ENCODE measurements at regions not wholly inside any gene's neighbourhood (a gene's known extent, or its start where the extent isn't known, plus 50 kb on each side); places are given as distances from the start of the nearest gene placed in this dataset.
"Not testable (repeated sequence)": the region's sequence is repeated elsewhere in the genome, so short reads cannot be mapped to it uniquely, and the experiment has no call there.

DNA sequence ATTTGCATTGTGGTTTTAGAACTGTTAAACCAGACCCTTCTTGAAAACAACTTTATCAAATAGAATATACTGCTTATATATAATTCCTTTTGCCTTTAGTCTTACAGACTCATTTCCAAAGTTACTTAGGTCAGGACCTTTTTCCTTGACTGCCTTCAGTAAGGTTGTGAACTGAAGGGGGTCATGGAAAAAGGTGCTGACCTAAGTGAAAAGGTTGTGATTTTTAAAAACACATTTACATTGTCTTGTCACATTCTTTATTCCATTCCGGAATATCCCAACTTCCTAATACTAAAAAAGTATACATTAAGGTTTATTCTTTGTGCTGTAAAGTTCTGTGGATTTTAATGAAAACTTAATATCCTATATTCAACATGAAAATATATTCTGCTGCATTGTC is 581.4 kb downstream of the SOCS6 start:
- DNase-seq (no peak), ATAC-seq (no peak)
- Mint-ChIP-seq H3K4me1 (ENCODE audit: low read depth) (no peaks in the 10 kb centered on the region), H3K27ac (no peak overlapping the region), H3K27me3 (ENCODE audit: low read depth) (no peaks in the 10 kb centered on the region), H3K4me3 (no peak overlapping the region), H3K36me3 (ENCODE audit: low read depth) (no peaks in the 10 kb centered on the region), H3K9me3 (ENCODE audit: insufficient read depth) (peaks cover 7% of the 10 kb centered on the region)
- CTCF ChIA-PET: no interaction called here
- POLR2A ChIA-PET: no interaction called here

DNA sequence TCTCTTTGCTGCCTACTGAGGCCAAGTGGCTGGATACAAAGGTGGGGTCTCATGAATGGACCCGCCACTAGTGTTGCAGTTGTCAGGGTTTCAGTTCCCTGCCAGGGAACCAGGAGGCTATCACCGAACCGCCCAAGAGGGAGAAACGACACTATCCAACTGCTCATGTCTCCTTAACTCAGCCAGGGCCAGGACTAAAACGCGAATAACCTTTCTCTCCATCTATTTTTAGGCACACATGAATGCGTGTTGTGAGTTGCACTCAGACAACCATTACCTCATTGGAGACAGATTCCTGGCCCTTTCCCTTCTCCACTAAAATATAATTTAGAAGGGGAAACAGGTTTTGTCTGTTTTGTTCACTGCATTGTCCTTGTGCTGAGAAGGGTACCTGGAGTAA is 559.5 kb downstream of the SOCS6 start:
- Mint-ChIP-seq H3K36me3 (ENCODE audit: low read depth) (no peaks in the 10 kb centered on the region), H3K4me3 (no peak overlapping the region), H3K4me1 (ENCODE audit: low read depth) (no peaks in the 10 kb centered on the region), H3K27ac (no peak overlapping the region), H3K27me3 (ENCODE audit: low read depth) (no peaks in the 10 kb centered on the region), H3K9me3 (ENCODE audit: insufficient read depth) (no peaks in the 10 kb centered on the region)
- ChIA-PET POLR2A (no interaction called here), CTCF (no interaction called here)
- ATAC-seq (no peak), DNase-seq (no peak)

GRCh38 chr18:70840649-70841048 is 551.8 kb downstream of the SOCS6 start:
- DNase-seq (no peak), ATAC-seq (no peak)
- Mint-ChIP-seq H3K4me3 (no peak overlapping the region), H3K27ac (no peak overlapping the region), H3K9me3 (ENCODE audit: insufficient read depth) (peaks cover 6% of the 10 kb centered on the region), H3K4me1 (ENCODE audit: low read depth) (no peaks in the 10 kb centered on the region), H3K27me3 (ENCODE audit: low read depth) (no peaks in the 10 kb centered on the region), H3K36me3 (ENCODE audit: low read depth) (no peaks in the 10 kb centered on the region)
- CTCF ChIA-PET: no interaction called here
- POLR2A ChIA-PET: no interaction called here

DNA sequence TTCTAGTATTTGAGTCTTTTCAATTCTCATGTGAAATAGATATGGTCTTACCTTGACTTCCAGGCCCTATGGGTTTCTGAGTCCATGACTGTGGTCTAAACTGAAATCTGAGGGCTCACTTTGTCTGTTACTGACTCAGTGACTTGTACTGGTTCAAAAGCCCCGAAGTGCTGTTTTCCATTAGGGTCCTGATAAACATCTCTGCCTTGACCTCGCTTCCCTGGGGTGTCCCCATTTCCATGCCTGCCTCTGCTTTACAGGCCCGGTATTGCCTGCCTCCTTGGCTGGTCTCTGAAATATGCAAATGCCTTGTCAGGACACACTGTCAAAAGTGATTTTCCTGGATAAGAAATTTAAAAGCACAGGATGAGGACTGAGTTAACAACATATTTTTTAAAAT is 538.8 kb downstream of the SOCS6 start:
- no peaks in the 10 kb centered on the region for H3K36me3 Mint-ChIP-seq (ENCODE audit: low read depth)
- DNase-seq (no peak), ATAC-seq (no peak)
- ChIA-PET CTCF (no interaction called here), POLR2A (no interaction called here)
- H3K4me1 Mint-ChIP-seq (ENCODE audit: low read depth): no peaks in the 10 kb centered on the region
- H3K9me3 Mint-ChIP-seq (ENCODE audit: insufficient read depth): no peaks in the 10 kb centered on the region
- H3K4me3 Mint-ChIP-seq: no peak overlapping the region
- no peaks in the 10 kb centered on the region for H3K27me3 Mint-ChIP-seq (ENCODE audit: low read depth)
- H3K27ac Mint-ChIP-seq: no peak overlapping the region

DNA sequence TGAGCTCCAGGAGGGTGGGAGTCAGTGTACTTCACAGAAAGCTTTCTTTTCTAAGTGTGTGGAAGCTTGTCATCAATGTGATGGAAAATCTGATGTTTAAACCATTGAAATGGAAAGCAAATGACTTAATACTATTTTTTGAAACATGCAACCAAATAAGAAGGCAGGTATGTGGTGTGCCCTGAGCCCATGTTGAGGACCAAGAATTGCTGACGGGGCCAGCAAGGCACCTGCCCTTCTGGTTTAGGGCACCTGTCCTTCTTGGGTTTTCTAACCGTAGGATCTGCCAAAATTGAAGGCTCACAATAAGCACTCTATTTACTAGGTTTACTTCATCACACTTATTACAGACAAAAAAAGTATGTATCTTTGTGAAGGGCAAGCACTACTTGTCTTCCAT is 537.7 kb downstream of the SOCS6 start:
- POLR2A ChIA-PET: no interaction called here
- CTCF ChIA-PET: no interaction called here
- no peaks in the 10 kb centered on the region for H3K4me1 Mint-ChIP-seq (ENCODE audit: low read depth)

GRCh38 chr18:70822691-70823090 is 533.8 kb downstream of the SOCS6 start:
- peaks cover 3% of the 10 kb centered on the region for H3K9me3 Mint-ChIP-seq (ENCODE audit: insufficient read depth)
- ChIA-PET CTCF (no interaction called here), POLR2A (no interaction called here)
- H3K4me3 Mint-ChIP-seq: no peak overlapping the region
- ATAC-seq: no peak
- DNase-seq: no peak
- no peaks in the 10 kb centered on the region for H3K27me3 Mint-ChIP-seq (ENCODE audit: low read depth)
- no peaks in the 10 kb centered on the region for H3K36me3 Mint-ChIP-seq (ENCODE audit: low read depth)
- no peak overlapping the region for H3K27ac Mint-ChIP-seq
- no peaks in the 10 kb centered on the region for H3K4me1 Mint-ChIP-seq (ENCODE audit: low read depth)

More for the DNA sequence above, 537.7 kb downstream of the SOCS6 start:
- Mint-ChIP-seq H3K27ac (no peak overlapping the region), H3K36me3 (ENCODE audit: low read depth) (no peaks in the 10 kb centered on the region), H3K27me3 (ENCODE audit: low read depth) (no peaks in the 10 kb centered on the region), H3K9me3 (ENCODE audit: insufficient read depth) (no peaks in the 10 kb centered on the region), H3K4me3 (no peak overlapping the region)
- DNase-seq (no peak), ATAC-seq (no peak)

GRCh38 chr18:70822117-70822516 is 533.3 kb downstream of the SOCS6 start:
- Mint-ChIP-seq H3K4me1 (ENCODE audit: low read depth) (no peaks in the 10 kb centered on the region), H3K36me3 (ENCODE audit: low read depth) (no peaks in the 10 kb centered on the region), H3K27me3 (ENCODE audit: low read depth) (no peaks in the 10 kb centered on the region), H3K4me3 (no peak overlapping the region), H3K9me3 (ENCODE audit: insufficient read depth) (peaks cover 3% of the 10 kb centered on the region), H3K27ac (no peak overlapping the region)
- ATAC-seq (no peak), DNase-seq (no peak)
- ChIA-PET CTCF (no interaction called here), POLR2A (no interaction called here)

- Mint-ChIP-seq H3K36me3 (ENCODE audit: low read depth) (no peaks in the 10 kb centered on the region), H3K4me1 (ENCODE audit: low read depth) (no peaks in the 10 kb centered on the region), H3K4me3 (no peak overlapping the region), H3K9me3 (ENCODE audit: insufficient read depth) (peaks cover 4% of the 10 kb centered on the region), H3K27ac (no peak overlapping the region), H3K27me3 (ENCODE audit: low read depth) (no peaks in the 10 kb centered on the region)
- ATAC-seq (no peak), DNase-seq (no peak)
- CTCF ChIA-PET: no interaction called here
- POLR2A ChIA-PET: no interaction called here
Observed at GRCh38 chr18:70808481-70809056, 519.7 kb downstream of the SOCS6 start.

DNA sequence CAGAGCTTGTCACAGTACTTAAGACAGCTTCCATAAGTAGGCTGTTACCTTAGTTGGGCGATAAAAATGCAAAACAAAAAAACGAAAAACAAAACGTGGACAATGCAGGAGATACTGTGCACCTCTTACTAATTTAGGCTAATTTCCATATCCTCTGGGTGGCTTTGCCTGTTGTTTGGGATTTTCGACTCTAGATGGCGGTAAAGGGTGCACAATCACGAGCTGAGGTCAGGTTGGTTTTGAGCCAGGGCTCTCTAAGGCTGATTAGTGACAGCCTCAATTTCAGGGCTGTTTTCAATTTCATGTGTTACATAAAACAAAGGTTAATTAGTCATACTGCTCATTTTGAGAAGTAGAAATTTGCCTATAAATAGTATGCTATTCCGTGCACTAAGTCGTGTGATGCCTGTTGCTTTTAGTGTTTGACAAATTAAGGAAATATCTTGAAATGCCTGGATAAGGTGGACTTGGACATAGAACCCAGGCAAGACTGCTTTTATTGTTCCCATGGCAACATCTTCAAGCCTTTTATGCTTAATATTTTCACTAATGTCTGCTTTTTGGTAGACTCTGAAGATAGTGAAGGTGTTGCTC is 493.1 kb downstream of the SOCS6 start:
- CTCF ChIA-PET: interaction anchor here (0.5 to 1.7 kb wide), 11 partner anchors 9 to 291 kb away, joined by 3 to 17 read pairs (median 3); no protein-coding TSS in a partner anchor
- Mint-ChIP-seq H3K9me3 (ENCODE audit: insufficient read depth) (no peaks in the 10 kb centered on the region), H3K4me1 (ENCODE audit: low read depth) (no peaks in the 10 kb centered on the region), H3K36me3 (ENCODE audit: low read depth) (no peaks in the 10 kb centered on the region), H3K27ac (no peak overlapping the region), H3K4me3 (no peak overlapping the region), H3K27me3 (ENCODE audit: low read depth) (no peaks in the 10 kb centered on the region)
- POLR2A ChIA-PET: no interaction called here
- DNase-seq (peak; percentile 66), ATAC-seq (peak; percentile 79)

GRCh38 chr18:70766254-70766653 is 477.4 kb downstream of the SOCS6 start:
- POLR2A ChIA-PET; H3K36me3 Mint-ChIP-seq (ENCODE audit: low read depth); H3K27ac Mint-ChIP-seq; ATAC-seq; H3K4me1 Mint-ChIP-seq (ENCODE audit: low read depth); H3K4me3 Mint-ChIP-seq; CTCF ChIA-PET; H3K27me3 Mint-ChIP-seq (ENCODE audit: low read depth); H3K9me3 Mint-ChIP-seq (ENCODE audit: insufficient read depth); DNase-seq: not testable (repeated sequence)

- no peak overlapping the region for H3K4me3 Mint-ChIP-seq
- no peaks in the 10 kb centered on the region for H3K4me1 Mint-ChIP-seq (ENCODE audit: low read depth)
- ATAC-seq (no peak), DNase-seq (no peak)
- H3K27ac Mint-ChIP-seq: no peak overlapping the region
- no peaks in the 10 kb centered on the region for H3K27me3 Mint-ChIP-seq (ENCODE audit: low read depth)
- H3K9me3 Mint-ChIP-seq (ENCODE audit: insufficient read depth): no peaks in the 10 kb centered on the region
- ChIA-PET CTCF (no interaction called here), POLR2A (no interaction called here)
- H3K36me3 Mint-ChIP-seq (ENCODE audit: low read depth): no peaks in the 10 kb centered on the region
Observed at GRCh38 chr18:70762812-70763211, 474.0 kb downstream of the SOCS6 start.

GRCh38 chr18:70758780-70759179 is 469.9 kb downstream of the SOCS6 start:
- no peak overlapping the region for H3K27ac Mint-ChIP-seq
- no peaks in the 10 kb centered on the region for H3K9me3 Mint-ChIP-seq (ENCODE audit: insufficient read depth)
- no peak for DNase-seq
- ATAC-seq: no peak
- no peak overlapping the region for H3K4me3 Mint-ChIP-seq
- no peaks in the 10 kb centered on the region for H3K36me3 Mint-ChIP-seq (ENCODE audit: low read depth)
- ChIA-PET POLR2A (no interaction called here), CTCF (interaction anchor here (1.3 kb wide), 1 partner anchor 24 kb away, joined by 4 read pairs; no protein-coding TSS in a partner anchor)
- H3K4me1 Mint-ChIP-seq (ENCODE audit: low read depth): no peaks in the 10 kb centered on the region
- no peaks in the 10 kb centered on the region for H3K27me3 Mint-ChIP-seq (ENCODE audit: low read depth)

- no peaks in the 10 kb centered on the region for H3K36me3 Mint-ChIP-seq (ENCODE audit: low read depth)
- no peak overlapping the region for H3K27ac Mint-ChIP-seq
- DNase-seq: no peak
- CTCF ChIA-PET: interaction anchor here (0.6 to 1.2 kb wide), 2 partner anchors 27 to 132 kb away, joined by 3 read pairs; no protein-coding TSS in a partner anchor
- POLR2A ChIA-PET: no interaction called here
- no peaks in the 10 kb centered on the region for H3K4me1 Mint-ChIP-seq (ENCODE audit: low read depth)
- ATAC-seq: no peak
- peaks cover 3% of the 10 kb centered on the region for H3K9me3 Mint-ChIP-seq (ENCODE audit: insufficient read depth)
- no peaks in the 10 kb centered on the region for H3K27me3 Mint-ChIP-seq (ENCODE audit: low read depth)
- H3K4me3 Mint-ChIP-seq: no peak overlapping the region
Observed at GRCh38 chr18:70754486-70754885, 465.6 kb downstream of the SOCS6 start.

Measured in activated CD8-positive, alpha-beta T cell treated with anti-CD3 and anti-CD28 coated beads, Interleukin-2, amount 10 ng/mL, durations not matched to agents 7 days and 5 days (primary cell).